Transverse colon (tissue), 1 donor: ENCODE measurements at regions not wholly inside any gene's neighbourhood (a gene's known extent, or its start where the extent isn't known, plus 50 kb on each side); places are given as distances from the start of the nearest gene placed in this dataset.

Source experiments
- EP300 ChIP-seq: sonication (generic); formaldehyde crosslinking; IDR thresholded peaks from one replicate; pipeline ENCODE4 v1.6.1; 2017; ENCODE audit warnings: antibody characterized with exemption, low read depth
- POLR2A ChIP-seq: fragments of 450-650 bp; IDR thresholded peaks from one replicate; pipeline ENCODE4 v1.6.1; 2016; ENCODE audit warnings: antibody characterized with exemption, mild to moderate bottlenecking, moderate library complexity

DNA sequence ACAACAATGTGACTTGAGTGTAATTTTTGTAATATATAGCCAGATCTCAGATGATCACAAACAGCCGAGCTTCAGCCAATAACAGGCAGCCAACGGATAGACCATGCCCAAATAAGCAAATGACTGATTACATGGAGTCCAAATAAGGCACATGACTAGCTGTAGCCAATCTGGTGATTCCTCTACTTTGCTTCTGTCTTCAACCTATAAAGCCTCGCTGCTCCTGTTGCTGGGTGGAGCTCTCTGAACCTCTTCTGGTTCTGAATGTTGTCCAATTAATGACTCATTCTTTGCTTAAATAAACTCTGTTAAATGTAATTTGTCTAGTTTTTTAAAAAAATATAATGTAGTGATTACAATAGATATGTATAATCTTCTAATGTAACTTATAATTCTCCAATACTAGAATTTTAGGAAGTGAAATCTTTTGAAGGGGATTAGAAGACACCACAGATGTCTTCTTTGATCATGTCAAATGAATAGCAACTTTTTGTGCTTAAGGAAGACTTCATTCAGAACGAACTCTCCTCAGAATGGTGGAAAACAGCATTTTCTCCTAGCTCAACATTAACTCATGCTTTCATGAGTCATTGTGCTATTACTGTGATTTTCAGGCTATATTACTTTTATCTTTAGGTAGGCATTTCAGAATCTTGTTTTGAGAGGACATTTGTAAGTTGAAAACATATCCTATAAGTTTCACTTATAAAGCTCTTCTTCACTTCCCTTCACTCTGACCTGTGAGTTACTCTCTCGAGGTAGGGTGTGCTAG lies 857.8 kb upstream of the B3GALT2 start:
- no peak for TF ChIP-seq POLR2A
- TF ChIP-seq EP300, result no peak
